SK-N-SH treated with all-trans-retinoic acid at 6 μM for 48 hours (cell line): ENCODE measurements at regions not wholly inside any gene's neighbourhood (a gene's known extent, or its start where the extent isn't known, plus 50 kb on each side); places are given as distances from the start of the nearest gene placed in this dataset.

ENCODE experiments used
- ATAC-seq: fragments of 200-7000 bp; cut with Tn5 transposase; 3 replicates; pipeline ENCODE4 v1.9.1; 2020; ENCODE audit warnings: mild to moderate bottlenecking, moderate library complexity
- ARNTL ChIP-seq: fragments of 450-650 bp; formaldehyde crosslinking; IDR thresholded peaks from 2 replicates; pipeline ENCODE4 v1.5.0; 2020; ENCODE audit warnings: low read depth, mild to moderate bottlenecking, moderate library complexity, borderline replicate concordance
- BACH2 ChIP-seq: fragments of 250-450 bp; sonication (Bioruptor Pico); IDR thresholded peaks from 2 replicates; pipeline ENCODE4 v1.9.0; 2021; ENCODE audit warnings: mild to moderate bottlenecking, borderline replicate concordance
- CSDC2 ChIP-seq: fragments of 250-450 bp; sonication (Bioruptor Pico); IDR thresholded peaks from 2 replicates; pipeline ENCODE4 v1.5.0; 2020; ENCODE audit warnings: mild to moderate bottlenecking, moderate library complexity
- ESRRG ChIP-seq: fragments of 250-450 bp; sonication (Bioruptor Pico); IDR thresholded peaks from 2 replicates; pipeline ENCODE4 v1.6.1; 2021; ENCODE audit warnings: mild to moderate bottlenecking
- GLIS3 ChIP-seq: fragments of 250-450 bp; sonication (Bioruptor Pico); IDR thresholded peaks from 2 replicates; pipeline ENCODE4 v1.5.0; 2020; ENCODE audit warnings: mild to moderate bottlenecking, moderate library complexity
- ISL1 ChIP-seq: fragments of 250-450 bp; sonication (Bioruptor Pico); IDR thresholded peaks from 2 replicates; pipeline ENCODE4 v2.1.2; 2022; ENCODE audit warnings: mild to moderate bottlenecking, moderate library complexity
- RARB ChIP-seq: fragments of 250-450 bp; sonication (Bioruptor Pico); IDR thresholded peaks from 2 replicates; pipeline ENCODE4 v1.8.0; 2021; ENCODE audit warnings: mild to moderate bottlenecking, moderate library complexity
- SNAI2 ChIP-seq: fragments of 250-450 bp; sonication (Bioruptor Pico); IDR thresholded peaks from 2 replicates; pipeline ENCODE4 v1.5.0; 2020; ENCODE audit warnings: mild to moderate bottlenecking, moderate library complexity
- TCF4 ChIP-seq: fragments of 250-450 bp; sonication (Bioruptor Pico); IDR thresholded peaks from 2 replicates; pipeline ENCODE4 v1.8.0; 2021; ENCODE audit warnings: mild to moderate bottlenecking, moderate library complexity, borderline replicate concordance
- ZFP3 ChIP-seq: fragments of 250-450 bp; sonication (Bioruptor Pico); IDR thresholded peaks from 2 replicates; pipeline ENCODE4 v1.5.0; 2020; ENCODE audit warnings: mild to moderate bottlenecking, moderate library complexity
- ZFP30 ChIP-seq: fragments of 450-650 bp; formaldehyde crosslinking; IDR thresholded peaks from 2 replicates; pipeline ENCODE4 v1.5.0; 2022; ENCODE audit warnings: mild to moderate bottlenecking, moderate library complexity
- ZNF565 ChIP-seq: fragments of 450-650 bp; formaldehyde crosslinking; conservative IDR thresholded peaks from 2 replicates; pipeline ENCODE4 v1.5.0; 2020; ENCODE audit warnings: low read depth, mild to moderate bottlenecking, moderate library complexity
- ZNF70 ChIP-seq: fragments of 450-650 bp; formaldehyde crosslinking; IDR thresholded peaks from 2 replicates; pipeline ENCODE4 v1.5.0; 2020; ENCODE audit warnings: mild to moderate bottlenecking, moderate library complexity
- ZNF8 ChIP-seq: fragments of 450-650 bp; formaldehyde crosslinking; IDR thresholded peaks from 2 replicates; pipeline ENCODE4 v1.5.0; 2020; ENCODE audit warnings: mild to moderate bottlenecking, moderate library complexity
- TF ChIP-seq, protein P1 (sequence below): fragments of 250-450 bp; sonication (Bioruptor Pico); IDR thresholded peaks from 2 replicates; pipeline ENCODE4 v1.5.0; 2020; ENCODE audit warnings: mild to moderate bottlenecking, moderate library complexity
- TF ChIP-seq, protein P2 (sequence below): fragments of 250-450 bp; sonication (Bioruptor Pico); IDR thresholded peaks from 2 replicates; pipeline ENCODE4 v1.8.0; 2021; ENCODE audit warnings: low read depth, mild to moderate bottlenecking, moderate library complexity, borderline replicate concordance
- TF ChIP-seq, protein P3 (sequence below): fragments of 250-450 bp; sonication (Bioruptor Pico); IDR thresholded peaks from 2 replicates; pipeline ENCODE4 v1.5.1; 2020; ENCODE audit warnings: low read depth, mild to moderate bottlenecking, moderate library complexity
- TF ChIP-seq, protein P4 (sequence below): fragments of 250-450 bp; sonication (Bioruptor Pico); IDR thresholded peaks from 2 replicates; pipeline ENCODE4 v1.8.0; 2020; ENCODE audit warnings: mild to moderate bottlenecking, moderate library complexity, borderline replicate concordance

DNA sequence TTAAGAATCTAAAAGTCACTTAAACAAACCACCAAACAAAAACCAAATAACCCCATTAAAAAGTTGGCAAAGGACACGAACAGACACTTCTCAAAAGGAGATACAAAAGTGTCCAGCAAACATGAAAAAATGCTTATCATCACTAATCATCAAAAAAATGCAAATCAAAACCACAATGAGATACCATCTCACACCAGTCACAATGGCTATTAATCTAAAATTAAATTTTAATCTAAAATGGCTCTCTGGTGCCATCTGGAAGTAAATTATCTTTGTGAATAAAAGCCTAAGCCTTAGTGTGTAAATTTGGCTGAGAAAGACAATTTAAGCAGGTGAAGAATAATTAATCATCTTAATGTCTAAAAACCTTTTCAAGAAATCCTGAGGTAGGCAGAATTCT is 204.5 kb upstream of the PPFIA2 start (continued):
- TF ChIP-seq, protein P1, sequence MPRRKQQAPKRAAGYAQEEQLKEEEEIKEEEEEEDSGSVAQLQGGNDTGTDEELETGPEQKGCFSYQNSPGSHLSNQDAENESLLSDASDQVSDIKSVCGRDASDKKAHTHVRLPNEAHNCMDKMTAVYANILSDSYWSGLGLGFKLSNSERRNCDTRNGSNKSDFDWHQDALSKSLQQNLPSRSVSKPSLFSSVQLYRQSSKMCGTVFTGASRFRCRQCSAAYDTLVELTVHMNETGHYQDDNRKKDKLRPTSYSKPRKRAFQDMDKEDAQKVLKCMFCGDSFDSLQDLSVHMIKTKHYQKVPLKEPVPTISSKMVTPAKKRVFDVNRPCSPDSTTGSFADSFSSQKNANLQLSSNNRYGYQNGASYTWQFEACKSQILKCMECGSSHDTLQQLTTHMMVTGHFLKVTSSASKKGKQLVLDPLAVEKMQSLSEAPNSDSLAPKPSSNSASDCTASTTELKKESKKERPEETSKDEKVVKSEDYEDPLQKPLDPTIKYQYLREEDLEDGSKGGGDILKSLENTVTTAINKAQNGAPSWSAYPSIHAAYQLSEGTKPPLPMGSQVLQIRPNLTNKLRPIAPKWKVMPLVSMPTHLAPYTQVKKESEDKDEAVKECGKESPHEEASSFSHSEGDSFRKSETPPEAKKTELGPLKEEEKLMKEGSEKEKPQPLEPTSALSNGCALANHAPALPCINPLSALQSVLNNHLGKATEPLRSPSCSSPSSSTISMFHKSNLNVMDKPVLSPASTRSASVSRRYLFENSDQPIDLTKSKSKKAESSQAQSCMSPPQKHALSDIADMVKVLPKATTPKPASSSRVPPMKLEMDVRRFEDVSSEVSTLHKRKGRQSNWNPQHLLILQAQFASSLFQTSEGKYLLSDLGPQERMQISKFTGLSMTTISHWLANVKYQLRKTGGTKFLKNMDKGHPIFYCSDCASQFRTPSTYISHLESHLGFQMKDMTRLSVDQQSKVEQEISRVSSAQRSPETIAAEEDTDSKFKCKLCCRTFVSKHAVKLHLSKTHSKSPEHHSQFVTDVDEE (CRISPR knock-in tag) = no peak
- TF ChIP-seq, protein P2, sequence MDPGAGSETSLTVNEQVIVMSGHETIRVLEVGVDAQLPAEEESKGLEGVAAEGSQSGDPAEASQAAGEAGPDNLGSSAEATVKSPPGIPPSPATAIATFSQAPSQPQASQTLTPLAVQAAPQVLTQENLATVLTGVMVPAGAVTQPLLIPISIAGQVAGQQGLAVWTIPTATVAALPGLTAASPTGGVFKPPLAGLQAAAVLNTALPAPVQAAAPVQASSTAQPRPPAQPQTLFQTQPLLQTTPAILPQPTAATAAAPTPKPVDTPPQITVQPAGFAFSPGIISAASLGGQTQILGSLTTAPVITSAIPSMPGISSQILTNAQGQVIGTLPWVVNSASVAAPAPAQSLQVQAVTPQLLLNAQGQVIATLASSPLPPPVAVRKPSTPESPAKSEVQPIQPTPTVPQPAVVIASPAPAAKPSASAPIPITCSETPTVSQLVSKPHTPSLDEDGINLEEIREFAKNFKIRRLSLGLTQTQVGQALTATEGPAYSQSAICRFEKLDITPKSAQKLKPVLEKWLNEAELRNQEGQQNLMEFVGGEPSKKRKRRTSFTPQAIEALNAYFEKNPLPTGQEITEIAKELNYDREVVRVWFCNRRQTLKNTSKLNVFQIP (CRISPR knock-in tag) = no peak
- no peak for TF ChIP-seq ZFP3 (CRISPR knock-in tag)
- TF ChIP-seq ZFP30 (CRISPR knock-in tag) = no peak
- TF ChIP-seq ZNF8 (CRISPR knock-in tag) = no peak
- TF ChIP-seq, all 23 proteins: peak for 0

DNA sequence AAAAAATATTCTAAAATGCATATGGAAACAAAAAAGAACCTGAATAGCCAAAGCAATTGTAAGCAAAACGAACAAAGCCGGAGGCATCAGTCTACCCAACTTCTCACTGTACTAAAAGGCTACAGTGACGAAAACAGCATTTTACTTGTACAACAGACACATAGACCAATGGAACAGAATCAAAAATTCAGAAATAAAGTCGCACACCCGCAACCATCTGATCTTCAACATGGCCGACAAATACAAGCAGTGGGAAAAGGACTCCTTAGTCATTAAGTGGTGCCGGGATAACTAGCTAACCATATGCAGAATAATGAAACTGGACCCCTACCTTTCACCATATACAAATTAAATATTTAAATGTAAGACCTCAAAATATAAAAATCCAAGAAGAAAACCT is 203.9 kb upstream of the PPFIA2 start:
- no peak for ATAC-seq

DNA sequence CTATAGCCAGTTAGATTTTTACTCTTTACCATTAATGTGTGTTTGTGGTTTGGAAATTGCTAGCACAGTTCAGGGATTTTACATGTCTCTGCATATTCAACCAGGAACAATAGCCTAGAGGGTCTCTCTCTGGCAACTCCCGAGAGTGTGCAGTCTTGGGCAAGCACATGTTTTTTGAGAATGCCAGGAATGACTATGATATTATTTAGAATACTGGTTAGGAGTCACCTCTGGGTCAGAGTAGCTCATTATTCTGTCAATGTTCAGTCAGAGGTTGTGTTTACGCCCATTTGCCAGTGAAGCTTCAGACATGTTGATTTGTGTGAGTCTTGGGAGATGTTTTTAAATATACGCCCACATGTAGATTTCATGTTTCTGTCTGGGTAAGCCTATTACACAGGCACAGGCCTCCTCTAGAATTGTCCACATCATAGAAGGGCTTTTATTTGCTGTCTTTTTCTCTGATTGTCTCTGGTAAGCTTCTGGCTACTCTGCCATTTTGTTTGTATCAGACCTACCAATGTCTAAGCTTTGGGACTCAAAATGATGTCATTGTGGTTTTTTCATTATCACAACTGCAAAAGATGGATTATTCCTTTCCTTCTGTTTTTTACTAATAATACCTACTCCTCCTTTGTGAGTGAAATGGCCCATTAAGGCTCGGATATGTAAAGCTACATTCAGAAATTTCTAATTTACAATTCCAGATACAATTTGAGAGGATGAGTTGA is 203.1 kb upstream of the PPFIA2 start:
- TF ChIP-seq RARB (CRISPR knock-in tag) = no peak
- no peak for TF ChIP-seq ZNF70 (CRISPR knock-in tag)
- TF ChIP-seq ZFP3 (CRISPR knock-in tag) = no peak
- no peak for TF ChIP-seq ESRRG (CRISPR knock-in tag)
- no peak for TF ChIP-seq ZFP30 (CRISPR knock-in tag)
- no peak for TF ChIP-seq CSDC2 (CRISPR knock-in tag)
- TF ChIP-seq, protein P3, sequence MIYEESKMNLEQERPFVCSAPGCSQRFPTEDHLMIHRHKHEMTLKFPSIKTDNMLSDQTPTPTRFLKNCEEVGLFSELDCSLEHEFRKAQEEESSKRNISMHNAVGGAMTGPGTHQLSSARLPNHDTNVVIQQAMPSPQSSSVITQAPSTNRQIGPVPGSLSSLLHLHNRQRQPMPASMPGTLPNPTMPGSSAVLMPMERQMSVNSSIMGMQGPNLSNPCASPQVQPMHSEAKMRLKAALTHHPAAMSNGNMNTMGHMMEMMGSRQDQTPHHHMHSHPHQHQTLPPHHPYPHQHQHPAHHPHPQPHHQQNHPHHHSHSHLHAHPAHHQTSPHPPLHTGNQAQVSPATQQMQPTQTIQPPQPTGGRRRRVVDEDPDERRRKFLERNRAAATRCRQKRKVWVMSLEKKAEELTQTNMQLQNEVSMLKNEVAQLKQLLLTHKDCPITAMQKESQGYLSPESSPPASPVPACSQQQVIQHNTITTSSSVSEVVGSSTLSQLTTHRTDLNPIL (CRISPR knock-in tag) = no peak
- TF ChIP-seq, protein P1 (CRISPR knock-in tag) = no peak
- TF ChIP-seq ARNTL (CRISPR knock-in tag) = no peak
- no peak for TF ChIP-seq SNAI2 (CRISPR knock-in tag)
- TF ChIP-seq GLIS3 (CRISPR knock-in tag) = no peak
- TF ChIP-seq BACH2 (CRISPR knock-in tag) = no peak
- TF ChIP-seq ZNF565 (CRISPR knock-in tag) = no peak
- no peak for TF ChIP-seq TCF4 (CRISPR knock-in tag)
- no peak for TF ChIP-seq ISL1 (CRISPR knock-in tag)
- ATAC-seq = no peak

More for the DNA sequence above, 203.9 kb upstream of the PPFIA2 start:
- TF ChIP-seq, protein P4, sequence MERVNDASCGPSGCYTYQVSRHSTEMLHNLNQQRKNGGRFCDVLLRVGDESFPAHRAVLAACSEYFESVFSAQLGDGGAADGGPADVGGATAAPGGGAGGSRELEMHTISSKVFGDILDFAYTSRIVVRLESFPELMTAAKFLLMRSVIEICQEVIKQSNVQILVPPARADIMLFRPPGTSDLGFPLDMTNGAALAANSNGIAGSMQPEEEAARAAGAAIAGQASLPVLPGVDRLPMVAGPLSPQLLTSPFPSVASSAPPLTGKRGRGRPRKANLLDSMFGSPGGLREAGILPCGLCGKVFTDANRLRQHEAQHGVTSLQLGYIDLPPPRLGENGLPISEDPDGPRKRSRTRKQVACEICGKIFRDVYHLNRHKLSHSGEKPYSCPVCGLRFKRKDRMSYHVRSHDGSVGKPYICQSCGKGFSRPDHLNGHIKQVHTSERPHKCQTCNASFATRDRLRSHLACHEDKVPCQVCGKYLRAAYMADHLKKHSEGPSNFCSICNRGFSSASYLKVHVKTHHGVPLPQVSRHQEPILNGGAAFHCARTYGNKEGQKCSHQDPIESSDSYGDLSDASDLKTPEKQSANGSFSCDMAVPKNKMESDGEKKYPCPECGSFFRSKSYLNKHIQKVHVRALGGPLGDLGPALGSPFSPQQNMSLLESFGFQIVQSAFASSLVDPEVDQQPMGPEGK = no peak
